H1 (cell line): ENCODE measurements at regions not wholly inside any gene's neighbourhood (a gene's known extent, or its start where the extent isn't known, plus 50 kb on each side); places are given as distances from the start of the nearest gene placed in this dataset.

Experiments used
- BRCA1 ChIP-seq: IDR thresholded peaks from 2 replicates; pipeline ENCODE4 v1.6.1; 2012; ENCODE audit warnings: low read depth, low read length, improper control_type of control experiment
- CHD2 ChIP-seq: IDR thresholded peaks from 2 replicates; pipeline ENCODE4 v1.6.1; 2012; ENCODE audit warnings: low read length, improper control_type of control experiment

DNA sequence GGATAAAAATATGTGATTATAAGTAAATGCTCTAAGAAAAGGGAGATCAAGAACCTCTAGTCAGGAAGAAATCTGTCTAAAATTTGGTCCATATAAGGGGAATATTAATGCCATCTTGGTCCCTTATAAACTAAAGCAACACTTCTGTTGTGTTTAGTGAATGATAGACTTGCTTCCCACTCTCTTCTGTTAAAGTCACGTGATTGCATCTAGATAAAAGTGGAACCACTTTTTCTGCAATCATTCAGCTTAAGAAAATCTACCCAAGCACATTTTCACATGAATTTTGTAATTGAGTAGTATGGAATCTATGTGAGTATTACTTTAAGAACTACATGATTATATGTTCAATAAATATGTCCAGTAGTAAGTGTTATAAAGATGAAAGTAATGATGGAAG lies 782.9 kb upstream of the MIR17HG start (continued):
- TF ChIP-seq BRCA1 (no peak), CHD2 (no peak)
